Upper lobe of left lung (tissue), 4 donors: ENCODE measurements at regions not wholly inside any gene's neighbourhood (a gene's known extent, or its start where the extent isn't known, plus 50 kb on each side); places are given as distances from the start of the nearest gene placed in this dataset.
"Not testable (repeated sequence)": the region's sequence is repeated elsewhere in the genome, so short reads cannot be mapped to it uniquely, and the experiment has no call there.

Experiments
- CTCF ChIP-seq, 6 experiments: fragments of 450-650 bp in 4 of 6; fragments of 200-600 bp in 2 of 6; sonication (generic) in 2 of 6; IDR thresholded peaks; one replicate each; pipeline ENCODE4 v1.5.1; 2016 to 2019; ENCODE audit warnings: antibody characterized with exemption in 6 of 6
- EP300 ChIP-seq, 4 donors: sonication (generic); formaldehyde crosslinking; IDR thresholded peaks; one replicate each; pipeline ENCODE4 v1.5.1; 2017; ENCODE audit warnings: antibody characterized with exemption in 4 of 4, control low read depth in 2 of 4

- not testable (repeated sequence) for TF ChIP-seq CTCF, EP300 (IDR thresholded peaks at IDR 0.05)
These were observed 1388.7 kb upstream of the EYS start for GRCh38 chr6:67095618-67096226.
